SK-N-SH treated with all-trans-retinoic acid at 6 μM for 48 hours (cell line): ENCODE measurements at regions not wholly inside any gene's neighbourhood (a gene's known extent, or its start where the extent isn't known, plus 50 kb on each side); places are given as distances from the start of the nearest gene placed in this dataset.

ENCODE experiments used
- ATAC-seq: fragments of 200-7000 bp; cut with Tn5 transposase; 3 replicates; pipeline ENCODE4 v1.9.1; 2020; ENCODE audit warnings: mild to moderate bottlenecking, moderate library complexity
- BACH2 ChIP-seq: fragments of 250-450 bp; sonication (Bioruptor Pico); IDR thresholded peaks from 2 replicates; pipeline ENCODE4 v1.9.0; 2021; ENCODE audit warnings: mild to moderate bottlenecking, borderline replicate concordance
- CSDC2 ChIP-seq: fragments of 250-450 bp; sonication (Bioruptor Pico); IDR thresholded peaks from 2 replicates; pipeline ENCODE4 v1.5.0; 2020; ENCODE audit warnings: mild to moderate bottlenecking, moderate library complexity
- CSRNP3 ChIP-seq: fragments of 250-450 bp; sonication (Bioruptor Pico); IDR thresholded peaks from 2 replicates; pipeline ENCODE4 v1.5.1; 2021; ENCODE audit warnings: mild to moderate bottlenecking, moderate library complexity
- ESRRG ChIP-seq: fragments of 250-450 bp; sonication (Bioruptor Pico); IDR thresholded peaks from 2 replicates; pipeline ENCODE4 v1.6.1; 2021; ENCODE audit warnings: mild to moderate bottlenecking
- GLIS3 ChIP-seq: fragments of 250-450 bp; sonication (Bioruptor Pico); IDR thresholded peaks from 2 replicates; pipeline ENCODE4 v1.5.0; 2020; ENCODE audit warnings: mild to moderate bottlenecking, moderate library complexity
- ISL1 ChIP-seq: fragments of 250-450 bp; sonication (Bioruptor Pico); IDR thresholded peaks from 2 replicates; pipeline ENCODE4 v2.1.2; 2022; ENCODE audit warnings: mild to moderate bottlenecking, moderate library complexity
- OSR1 ChIP-seq: fragments of 250-450 bp; sonication (Bioruptor Pico); IDR thresholded peaks from 2 replicates; pipeline ENCODE4 v1.8.0; 2022; ENCODE audit warnings: moderate library complexity, mild to moderate bottlenecking, inconsistent platforms
- PATZ1 ChIP-seq: fragments of 250-450 bp; sonication (Bioruptor Pico); IDR thresholded peaks from 2 replicates; pipeline ENCODE4 v1.8.0; 2020; ENCODE audit warnings: mild to moderate bottlenecking, moderate library complexity, borderline replicate concordance
- PPARA ChIP-seq: fragments of 250-450 bp; sonication (Bioruptor Pico); IDR thresholded peaks from 2 replicates; pipeline ENCODE4 v1.5.0; 2020; ENCODE audit warnings: mild to moderate bottlenecking, borderline replicate concordance
- SNAI2 ChIP-seq: fragments of 250-450 bp; sonication (Bioruptor Pico); IDR thresholded peaks from 2 replicates; pipeline ENCODE4 v1.5.0; 2020; ENCODE audit warnings: mild to moderate bottlenecking, moderate library complexity
- TCF4 ChIP-seq: fragments of 250-450 bp; sonication (Bioruptor Pico); IDR thresholded peaks from 2 replicates; pipeline ENCODE4 v1.8.0; 2021; ENCODE audit warnings: mild to moderate bottlenecking, moderate library complexity, borderline replicate concordance
- TOX ChIP-seq: fragments of 250-450 bp; sonication (Bioruptor Pico); IDR thresholded peaks from 2 replicates; pipeline ENCODE4 v1.8.0; 2021; ENCODE audit warnings: mild to moderate bottlenecking, moderate library complexity, borderline replicate concordance
- TSHZ2 ChIP-seq: fragments of 250-450 bp; sonication (Bioruptor Pico); IDR thresholded peaks from 2 replicates; pipeline ENCODE4 v1.5.0; 2020; ENCODE audit warnings: mild to moderate bottlenecking, moderate library complexity
- ZC3H10 ChIP-seq: fragments of 250-450 bp; sonication (Bioruptor Pico); IDR thresholded peaks from 2 replicates; pipeline ENCODE4 v1.5.1; 2021; ENCODE audit warnings: mild to moderate bottlenecking, moderate library complexity
- ZFP3 ChIP-seq: fragments of 250-450 bp; sonication (Bioruptor Pico); IDR thresholded peaks from 2 replicates; pipeline ENCODE4 v1.5.0; 2020; ENCODE audit warnings: mild to moderate bottlenecking, moderate library complexity
- ZFP30 ChIP-seq: fragments of 450-650 bp; formaldehyde crosslinking; IDR thresholded peaks from 2 replicates; pipeline ENCODE4 v1.5.0; 2022; ENCODE audit warnings: mild to moderate bottlenecking, moderate library complexity
- ZNF565 ChIP-seq: fragments of 450-650 bp; formaldehyde crosslinking; conservative IDR thresholded peaks from 2 replicates; pipeline ENCODE4 v1.5.0; 2020; ENCODE audit warnings: low read depth, mild to moderate bottlenecking, moderate library complexity
- TF ChIP-seq, protein P1 (sequence below): fragments of 250-450 bp; sonication (Bioruptor Pico); IDR thresholded peaks from 2 replicates; pipeline ENCODE4 v1.8.0; 2021; ENCODE audit warnings: low read depth, mild to moderate bottlenecking, moderate library complexity, borderline replicate concordance
- TF ChIP-seq, protein P2 (sequence below): fragments of 250-450 bp; sonication (Bioruptor Pico); IDR thresholded peaks from 2 replicates; pipeline ENCODE4 v1.5.1; 2020; ENCODE audit warnings: low read depth, mild to moderate bottlenecking, moderate library complexity

DNA sequence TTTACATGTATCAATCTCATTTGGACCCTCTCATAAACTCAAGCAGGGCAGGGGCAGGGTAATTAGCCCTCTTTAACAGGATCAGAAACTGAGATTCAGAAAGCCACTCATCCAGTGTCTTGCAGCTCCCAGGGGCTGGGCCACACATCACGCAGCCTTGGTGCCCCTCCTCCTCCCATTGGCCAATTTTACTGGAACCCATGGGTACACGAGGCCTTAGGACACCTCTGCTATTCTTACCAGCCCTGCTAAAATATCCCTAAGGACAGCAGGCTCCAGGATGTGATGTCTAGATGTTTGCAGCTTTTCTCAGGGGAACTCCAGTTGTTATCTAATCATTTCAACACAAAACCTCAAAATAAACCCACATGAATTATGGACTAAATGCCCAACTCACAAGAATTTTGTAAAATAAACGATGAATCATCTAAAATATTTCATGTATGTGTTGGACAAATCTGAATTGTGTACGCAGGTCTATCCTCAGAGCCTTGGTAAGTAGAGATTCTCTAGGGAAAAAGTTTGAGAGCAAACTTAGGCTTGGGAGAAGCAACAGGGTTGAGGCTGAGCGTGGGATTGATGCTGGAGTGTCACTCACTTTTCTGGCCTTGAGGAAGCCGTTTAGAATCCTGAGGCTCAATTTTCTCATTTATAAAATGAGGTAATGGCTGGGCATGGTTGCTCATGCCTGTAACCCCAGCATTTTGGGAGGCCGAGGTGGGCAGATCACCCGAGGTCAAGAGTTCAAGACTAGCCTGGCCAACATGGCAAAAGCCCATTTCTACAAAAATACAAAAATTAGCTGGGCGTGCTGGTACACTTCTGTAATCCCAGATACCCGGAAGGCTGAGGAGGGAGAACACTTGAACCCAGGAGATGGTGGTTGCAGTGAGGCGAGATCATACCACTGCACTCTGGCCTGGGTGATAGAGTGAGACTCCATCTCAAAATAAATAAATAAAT lies 69.7 kb upstream of the TNS3 start:
- peak; percentile 86 for ATAC-seq
- TF ChIP-seq CSDC2 = peak; percentile 96
- TF ChIP-seq ESRRG (CRISPR knock-in tag) = no peak
- TF ChIP-seq PPARA (CRISPR knock-in tag) = no peak
- peak; percentile 85 for TF ChIP-seq ISL1 (CRISPR knock-in tag)
- TF ChIP-seq GLIS3 (CRISPR knock-in tag) = no peak
- TF ChIP-seq ZFP30 (CRISPR knock-in tag) = no peak
- TF ChIP-seq, protein P1, sequence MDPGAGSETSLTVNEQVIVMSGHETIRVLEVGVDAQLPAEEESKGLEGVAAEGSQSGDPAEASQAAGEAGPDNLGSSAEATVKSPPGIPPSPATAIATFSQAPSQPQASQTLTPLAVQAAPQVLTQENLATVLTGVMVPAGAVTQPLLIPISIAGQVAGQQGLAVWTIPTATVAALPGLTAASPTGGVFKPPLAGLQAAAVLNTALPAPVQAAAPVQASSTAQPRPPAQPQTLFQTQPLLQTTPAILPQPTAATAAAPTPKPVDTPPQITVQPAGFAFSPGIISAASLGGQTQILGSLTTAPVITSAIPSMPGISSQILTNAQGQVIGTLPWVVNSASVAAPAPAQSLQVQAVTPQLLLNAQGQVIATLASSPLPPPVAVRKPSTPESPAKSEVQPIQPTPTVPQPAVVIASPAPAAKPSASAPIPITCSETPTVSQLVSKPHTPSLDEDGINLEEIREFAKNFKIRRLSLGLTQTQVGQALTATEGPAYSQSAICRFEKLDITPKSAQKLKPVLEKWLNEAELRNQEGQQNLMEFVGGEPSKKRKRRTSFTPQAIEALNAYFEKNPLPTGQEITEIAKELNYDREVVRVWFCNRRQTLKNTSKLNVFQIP (CRISPR knock-in tag) = no peak; the same call in 1 of the 2 replicates
- TF ChIP-seq PATZ1 (CRISPR knock-in tag) = peak; percentile 40; the same call in 1 of the 2 replicates
- TF ChIP-seq SNAI2 (CRISPR knock-in tag) = no peak
- TF ChIP-seq, protein P2, sequence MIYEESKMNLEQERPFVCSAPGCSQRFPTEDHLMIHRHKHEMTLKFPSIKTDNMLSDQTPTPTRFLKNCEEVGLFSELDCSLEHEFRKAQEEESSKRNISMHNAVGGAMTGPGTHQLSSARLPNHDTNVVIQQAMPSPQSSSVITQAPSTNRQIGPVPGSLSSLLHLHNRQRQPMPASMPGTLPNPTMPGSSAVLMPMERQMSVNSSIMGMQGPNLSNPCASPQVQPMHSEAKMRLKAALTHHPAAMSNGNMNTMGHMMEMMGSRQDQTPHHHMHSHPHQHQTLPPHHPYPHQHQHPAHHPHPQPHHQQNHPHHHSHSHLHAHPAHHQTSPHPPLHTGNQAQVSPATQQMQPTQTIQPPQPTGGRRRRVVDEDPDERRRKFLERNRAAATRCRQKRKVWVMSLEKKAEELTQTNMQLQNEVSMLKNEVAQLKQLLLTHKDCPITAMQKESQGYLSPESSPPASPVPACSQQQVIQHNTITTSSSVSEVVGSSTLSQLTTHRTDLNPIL (CRISPR knock-in tag) = peak; percentile 67; the same call in 1 of the 2 replicates
- TF ChIP-seq ZNF565 (CRISPR knock-in tag) = no peak; the same call in 1 of the 2 replicates
- TF ChIP-seq ZC3H10 = peak; percentile 52
- 0 out of 2 replicates have a peak, but pooled peaks have one; percentile 16 for TF ChIP-seq TSHZ2 (CRISPR knock-in tag)
- TF ChIP-seq ZFP3 (CRISPR knock-in tag) = peak; percentile 76; the same call in 1 of the 2 replicates
- TF ChIP-seq CSRNP3 (CRISPR knock-in tag) = no peak
- 0 out of 2 replicates have a peak, but pooled peaks have one; percentile 13 for TF ChIP-seq OSR1 (CRISPR knock-in tag)
- TF ChIP-seq TOX (CRISPR knock-in tag) = peak; percentile 84; the same call in 1 of the 2 replicates
- TF ChIP-seq, all 23 proteins: peak for 9

DNA sequence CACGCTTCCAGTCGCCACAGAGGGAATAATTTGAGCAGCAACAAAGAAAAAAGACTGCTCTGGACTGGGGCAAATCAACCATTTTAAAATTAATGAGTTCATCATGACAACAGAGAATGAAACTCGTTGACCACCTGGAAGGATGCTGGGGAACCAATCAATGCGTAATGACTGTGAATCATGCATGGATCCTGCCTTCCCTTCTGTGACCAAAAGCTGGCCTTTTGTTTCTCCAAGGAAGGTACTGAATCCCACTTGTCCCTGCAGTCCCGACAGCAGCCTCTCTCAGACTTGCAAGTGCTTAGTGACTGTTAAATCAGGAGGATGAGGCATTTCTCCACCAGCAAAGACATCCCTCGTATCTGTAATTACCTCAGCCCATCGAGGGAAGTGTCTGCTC lies 68.0 kb upstream of the TNS3 start:
- no peak for TF ChIP-seq ZFP3 (CRISPR knock-in tag)
- no peak for TF ChIP-seq CSDC2
- TF ChIP-seq, protein P1 (CRISPR knock-in tag) = no peak
- TF ChIP-seq ZFP30 (CRISPR knock-in tag) = no peak
- TF ChIP-seq TSHZ2 (CRISPR knock-in tag) = no peak
- no peak for TF ChIP-seq PPARA (CRISPR knock-in tag)
- TF ChIP-seq ESRRG (CRISPR knock-in tag) = no peak
- no peak for TF ChIP-seq BACH2
- no peak for TF ChIP-seq TCF4 (CRISPR knock-in tag)
- ATAC-seq = no peak
